ENCODE measurements at regions not wholly inside any gene's neighbourhood (a gene's known extent, or its start where the extent isn't known, plus 50 kb on each side); places are given as distances from the start of the nearest gene placed in this dataset.

DNA sequence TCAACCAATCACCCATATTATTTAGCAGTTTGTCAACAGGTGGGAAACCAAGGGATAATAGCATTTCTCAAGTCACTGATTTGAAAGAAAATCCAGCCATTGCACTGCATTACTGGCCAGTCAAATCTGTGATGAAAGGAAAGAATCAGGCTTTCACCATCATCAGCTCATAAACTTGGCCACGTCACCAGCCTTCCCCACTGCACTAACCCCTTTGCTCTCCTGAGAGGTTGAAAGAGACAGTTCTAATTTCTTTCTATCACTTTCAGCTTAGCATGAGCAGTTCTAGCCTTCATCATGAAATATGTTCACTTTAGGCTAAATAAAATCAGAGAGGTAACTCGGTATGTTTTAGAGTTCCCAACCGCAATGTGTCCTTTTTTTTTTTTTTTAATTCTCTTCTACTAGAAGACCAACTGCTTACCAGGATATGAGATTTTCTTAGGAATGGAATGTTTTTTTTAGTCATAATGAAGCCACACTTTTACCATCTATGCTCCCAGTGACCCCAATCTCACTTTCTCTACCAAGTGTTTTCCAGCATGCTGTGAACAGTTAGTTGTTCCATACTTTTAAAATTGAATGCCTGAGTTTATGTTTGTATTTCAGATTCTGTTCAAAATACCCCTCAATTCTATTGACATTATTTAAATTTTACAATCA is 55.7 kb upstream of the SLC7A11 start:
- H3K4me3 ChIP-seq (ENCODE audit: low read length) = no peak overlapping the region
- CTCF ChIA-PET = no interaction called here
- no peak for DNase-seq
- Mint-ChIP-seq H3K9me3 (peaks cover 0 to 8% (median 0%) of the 10 kb centered on the region in 5 donors), H3K4me1 (no peaks in the 10 kb centered on the region), H3K27ac (no peak overlapping the region), H3K36me3 (no peaks in the 10 kb centered on the region), H3K4me3 (no peak overlapping the region), H3K27me3 (peaks cover 0 to 1% of the 10 kb centered on the region in 2 donors)
- no peaks in the 10 kb centered on the region for H3K36me3 ChIP-seq (ENCODE audit: insufficient read depth, low read length)
- H3K27me3 ChIP-seq (ENCODE audit: insufficient read depth, low read length, poor library complexity, severe bottlenecking) = no peaks in the 10 kb centered on the region
- no peaks in the 10 kb centered on the region for H3K9me3 ChIP-seq (ENCODE audit: low read length)
- no peak overlapping the region for H3K27ac ChIP-seq (ENCODE audit: low read depth, low read length)
- H3K4me1 ChIP-seq (ENCODE audit: insufficient read depth, low read length) = no peaks in the 10 kb centered on the region
- POLR2A ChIA-PET = no interaction called here

DNA sequence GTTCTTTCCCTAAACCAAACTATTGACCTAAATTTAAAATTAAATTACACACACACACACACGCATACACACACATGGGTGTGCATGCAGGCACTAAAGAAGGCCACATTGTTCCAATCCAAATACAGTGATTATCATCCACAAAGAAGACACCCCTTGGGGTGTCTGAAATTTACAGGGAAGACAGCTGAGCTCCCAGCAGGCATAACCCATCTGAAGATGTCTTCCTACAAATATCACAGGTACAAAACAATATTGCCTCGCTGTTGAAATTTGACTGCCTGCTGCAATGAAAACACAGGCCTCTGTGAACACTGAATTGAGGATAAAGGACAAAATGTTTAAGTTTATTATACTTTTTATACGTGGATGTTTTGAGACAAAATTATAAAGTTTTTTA is 50.2 kb upstream of the SLC7A11 start:
- Mint-ChIP-seq H3K27me3 (no peaks in the 10 kb centered on the region), H3K4me1 (no peaks in the 10 kb centered on the region), H3K27ac (no peak overlapping the region), H3K9me3 (peaks cover 0 to 4% (median 2%) of the 10 kb centered on the region in 5 donors), H3K36me3 (no peaks in the 10 kb centered on the region), H3K4me3 (no peak overlapping the region)
- Histone ChIP-seq H3K36me3 (ENCODE audit: insufficient read depth, low read length) (no peaks in the 10 kb centered on the region), H3K4me3 (ENCODE audit: low read length) (no peak overlapping the region), H3K27me3 (ENCODE audit: insufficient read depth, low read length, poor library complexity, severe bottlenecking) (no peaks in the 10 kb centered on the region), H3K27ac (ENCODE audit: low read depth, low read length) (no peak overlapping the region), H3K9me3 (ENCODE audit: low read length) (no peaks in the 10 kb centered on the region), H3K4me1 (ENCODE audit: insufficient read depth, low read length) (no peaks in the 10 kb centered on the region)
- ChIA-PET CTCF (no interaction called here), POLR2A (no interaction called here)
- no peak for DNase-seq

Measured in CD8-positive, alpha-beta memory T cell (primary cell).